GM23338 (cell line): ENCODE measurements at regions not wholly inside any gene's neighbourhood (a gene's known extent, or its start where the extent isn't known, plus 50 kb on each side); places are given as distances from the start of the nearest gene placed in this dataset.

Source experiments
- CREB1 ChIP-seq: fragments of 250-450 bp; sonication (Bioruptor Pico); IDR thresholded peaks from 2 replicates; pipeline ENCODE4 v1.5.0; 2020; ENCODE audit warnings: low read depth, mild to moderate bottlenecking, moderate library complexity
- CTCF ChIP-seq, 2 experiments: fragments of 200-600 bp in 1 of 2; sonication (generic) in 1 of 2; conservative IDR thresholded peaks; 2 replicates each; pipeline versions ENCODE4 v1.5.1 to v1.6.1; 2016 to 2017; ENCODE audit warnings: antibody characterized with exemption in 2 of 2, low read depth in 2 of 2, mild to moderate bottlenecking in 2 of 2, moderate library complexity in 1 of 2
- EZH2 ChIP-seq: fragments of 200-600 bp; sonication (generic); IDR thresholded peaks from one replicate; pipeline ENCODE4 v1.8.0; 2017; ENCODE audit warnings: antibody characterized with exemption, mild to moderate bottlenecking, low read depth; ENCODE audit not compliant: unreplicated experiment
- EZH2phosphoT487 ChIP-seq: fragments of 200-600 bp; sonication (generic); IDR thresholded peaks from one replicate; pipeline ENCODE4 v1.8.1; 2018; ENCODE audit warnings: antibody characterized with exemption; ENCODE audit not compliant: unreplicated experiment
- JUNB ChIP-seq: IDR thresholded peaks from one replicate; pipeline ENCODE4 v1.6.1; 2016; ENCODE audit warnings: antibody characterized with exemption; ENCODE audit not compliant: unreplicated experiment
- POLR2AphosphoS5 ChIP-seq: IDR thresholded peaks from 2 replicates; pipeline ENCODE4 v1.6.1; 2016; ENCODE audit warnings: antibody characterized with exemption, low read depth
- REST ChIP-seq: IDR thresholded peaks from one replicate; pipeline ENCODE4 v1.6.1; 2018; ENCODE audit warnings: antibody characterized with exemption; ENCODE audit not compliant: unreplicated experiment
- ZNF331 ChIP-seq: fragments of 250-450 bp; sonication (Bioruptor Pico); IDR thresholded peaks from 2 replicates; pipeline ENCODE4 v1.5.0; 2020; ENCODE audit warnings: low read depth, mild to moderate bottlenecking, moderate library complexity

- TF ChIP-seq CTCF (conservative IDR thresholded peaks at IDR 0.05; ENCODE audit: low read depth in 2 of 2) (no peak), EZH2 (no peak), REST (no peak), POLR2AphosphoS5 (no peak), JUNB (no peak), CREB1 (CRISPR knock-in tag) (no peak), EZH2phosphoT487 (no peak), ZNF331 (CRISPR knock-in tag) (no peak)
These were observed 156.1 kb downstream of the IGLL1 start for GRCh38 chr22:23424031-23424430.
